Activated naive CD8-positive, alpha-beta T cell treated with anti-CD3 and anti-CD28 coated beads, Interleukin-2, amount 10 ng/mL, durations not matched to agents 7 days and 5 days (primary cell): ENCODE measurements at regions not wholly inside any gene's neighbourhood (a gene's known extent, or its start where the extent isn't known, plus 50 kb on each side); places are given as distances from the start of the nearest gene placed in this dataset.
A peak's percentile ranks its signal among the peaks of the same experiment; 100 is the strongest.

ENCODE experiments used
- ATAC-seq: fragments of 150-1000 bp; cut with Tn5 transposase; one replicate; pipeline ENCODE4 v1.10.0; 2021; ENCODE audit warnings: low read depth, moderate library complexity
- POLR2A ChIA-PET: fragments of 350-600 bp; sonication (Branson Sonifier 250); formaldehyde crosslinking; loops from one replicate; lab custom pipeline; 2021; ENCODE audit warnings: antibody characterized with exemption; lab: Charles Lee
- DNase-seq: peaks from one replicate; pipeline ENCODE4 v3.0.0; 2021
- H3K27ac Mint-ChIP-seq: one replicate; pipeline ENCODE4 v1.8.0; 2022; ENCODE audit warnings: mild to moderate bottlenecking, mixed read lengths
- H3K27me3 Mint-ChIP-seq: one replicate; pipeline ENCODE4 v1.8.0; 2022; ENCODE audit warnings: mild to moderate bottlenecking, moderate library complexity, mixed read lengths
- H3K36me3 Mint-ChIP-seq: one replicate; pipeline ENCODE4 v1.8.0; 2021; ENCODE audit warnings: mild to moderate bottlenecking, mixed read lengths
- H3K4me1 Mint-ChIP-seq: one replicate; pipeline ENCODE4 v1.8.0; 2021; ENCODE audit warnings: mixed read lengths
- H3K4me3 Mint-ChIP-seq: one replicate; pipeline ENCODE4 v1.8.0; 2022; ENCODE audit warnings: mild to moderate bottlenecking, moderate library complexity, mixed read lengths
- H3K9me3 Mint-ChIP-seq: one replicate; pipeline ENCODE4 v1.8.0; 2021; ENCODE audit warnings: mixed read lengths

- H3K36me3 Mint-ChIP-seq: peaks cover 11% of the 10 kb centered on the region
- POLR2A ChIA-PET: no interaction called here
These were observed 108.5 kb upstream of the TMEM168 start for GRCh38 chr7:112898432-112899290.

GRCh38 chr7:112897839-112898431 is 107.7 kb upstream of the TMEM168 start:
- H3K27me3 Mint-ChIP-seq: no peaks in the 10 kb centered on the region
- H3K4me1 Mint-ChIP-seq: peaks cover 1% of the 10 kb centered on the region
- POLR2A ChIA-PET: no interaction called here
- ATAC-seq (no peak), DNase-seq (no peak)
- H3K27ac Mint-ChIP-seq: no peak overlapping the region
- no peak overlapping the region for H3K4me3 Mint-ChIP-seq
- no peaks in the 10 kb centered on the region for H3K9me3 Mint-ChIP-seq
- H3K36me3 Mint-ChIP-seq: peaks cover 16% of the 10 kb centered on the region

More at GRCh38 chr7:112898432-112899290, 108.5 kb upstream of the TMEM168 start:
- Mint-ChIP-seq H3K27ac (no peak overlapping the region), H3K9me3 (no peaks in the 10 kb centered on the region), H3K27me3 (no peaks in the 10 kb centered on the region), H3K4me3 (no peak overlapping the region), H3K4me1 (peaks cover 1% of the 10 kb centered on the region)
- DNase-seq (no peak), ATAC-seq (peak; percentile 45)

GRCh38 chr7:112896026-112896601 is 105.9 kb upstream of the TMEM168 start:
- H3K9me3 Mint-ChIP-seq: no peaks in the 10 kb centered on the region
- no peak overlapping the region for H3K27ac Mint-ChIP-seq
- no peak overlapping the region for H3K4me3 Mint-ChIP-seq
- POLR2A ChIA-PET: no interaction called here
- H3K27me3 Mint-ChIP-seq: no peaks in the 10 kb centered on the region
- H3K36me3 Mint-ChIP-seq: peaks cover 16% of the 10 kb centered on the region
- ATAC-seq: no peak
- DNase-seq: no peak
- peaks cover 1% of the 10 kb centered on the region for H3K4me1 Mint-ChIP-seq

GRCh38 chr7:112892263-112892662 is 102.1 kb upstream of the TMEM168 start:
- no peaks in the 10 kb centered on the region for H3K4me1 Mint-ChIP-seq
- no peak overlapping the region for H3K4me3 Mint-ChIP-seq
- DNase-seq (no peak), ATAC-seq (no peak)
- no peak overlapping the region for H3K27ac Mint-ChIP-seq
- H3K9me3 Mint-ChIP-seq: no peaks in the 10 kb centered on the region
- H3K27me3 Mint-ChIP-seq: no peaks in the 10 kb centered on the region
- H3K36me3 Mint-ChIP-seq: peaks cover 28% of the 10 kb centered on the region
- POLR2A ChIA-PET: no interaction called here

DNA sequence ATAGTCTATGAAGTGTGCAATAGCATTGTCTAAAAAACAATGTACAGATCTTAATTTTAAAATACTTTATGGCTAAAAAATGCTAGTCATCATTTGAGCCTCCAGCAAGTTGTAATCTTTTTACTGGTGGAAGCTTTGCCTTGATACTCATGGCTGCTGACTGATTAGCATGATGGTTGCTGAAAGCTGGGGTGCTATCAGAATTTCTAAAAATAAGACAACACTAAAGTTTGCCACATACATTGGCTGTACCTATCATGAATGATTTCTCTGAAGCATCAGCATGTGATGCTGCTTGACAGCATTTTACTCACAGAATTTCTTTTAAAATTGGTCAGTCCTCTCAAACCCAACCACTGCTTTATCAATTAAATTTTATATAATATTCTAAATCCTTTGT is 101.5 kb upstream of the TMEM168 start:
- peaks cover 29% of the 10 kb centered on the region for H3K36me3 Mint-ChIP-seq
- H3K4me1 Mint-ChIP-seq: no peaks in the 10 kb centered on the region
- no peaks in the 10 kb centered on the region for H3K27me3 Mint-ChIP-seq

DNA sequence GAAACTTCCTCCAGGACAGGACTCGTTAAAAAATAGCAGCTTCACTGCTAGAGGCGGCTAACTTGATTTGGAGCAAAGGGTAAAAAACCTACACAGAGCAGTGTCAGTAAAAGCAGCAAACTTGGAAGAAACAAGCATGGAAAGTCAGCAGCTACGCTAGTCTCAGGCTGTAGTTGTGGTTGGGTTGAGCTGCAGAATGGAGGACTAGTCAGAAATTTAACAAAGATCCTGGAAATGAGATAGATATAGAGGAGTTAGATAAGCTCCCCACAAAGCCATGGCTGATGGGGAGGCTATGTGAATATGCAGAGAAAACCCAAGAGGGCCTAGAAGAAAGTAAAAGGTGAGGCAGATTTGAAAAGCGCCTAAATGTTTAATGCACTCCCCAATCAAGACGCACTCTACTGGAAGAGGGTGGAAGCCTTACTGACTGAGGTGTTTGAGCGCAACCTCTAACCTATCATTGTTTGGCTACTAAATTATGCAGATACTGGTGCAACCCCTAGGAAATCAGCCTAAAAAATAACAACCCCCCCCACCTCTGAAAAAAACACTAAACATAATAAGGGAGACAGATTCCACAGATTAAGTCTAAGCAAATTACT is 99.7 kb upstream of the TMEM168 start:
- ATAC-seq (no peak), DNase-seq (no peak)
- Mint-ChIP-seq H3K4me3 (no peak overlapping the region), H3K4me1 (no peaks in the 10 kb centered on the region), H3K27me3 (no peaks in the 10 kb centered on the region), H3K27ac (no peak overlapping the region), H3K9me3 (peaks cover 2% of the 10 kb centered on the region), H3K36me3 (peaks cover 36% of the 10 kb centered on the region)
- POLR2A ChIA-PET: no interaction called here

More for the DNA sequence above, 101.5 kb upstream of the TMEM168 start:
- DNase-seq (no peak), ATAC-seq (no peak)
- H3K9me3 Mint-ChIP-seq: no peaks in the 10 kb centered on the region
- H3K4me3 Mint-ChIP-seq: no peak overlapping the region
- H3K27ac Mint-ChIP-seq: no peak overlapping the region
- POLR2A ChIA-PET: no interaction called here

DNA sequence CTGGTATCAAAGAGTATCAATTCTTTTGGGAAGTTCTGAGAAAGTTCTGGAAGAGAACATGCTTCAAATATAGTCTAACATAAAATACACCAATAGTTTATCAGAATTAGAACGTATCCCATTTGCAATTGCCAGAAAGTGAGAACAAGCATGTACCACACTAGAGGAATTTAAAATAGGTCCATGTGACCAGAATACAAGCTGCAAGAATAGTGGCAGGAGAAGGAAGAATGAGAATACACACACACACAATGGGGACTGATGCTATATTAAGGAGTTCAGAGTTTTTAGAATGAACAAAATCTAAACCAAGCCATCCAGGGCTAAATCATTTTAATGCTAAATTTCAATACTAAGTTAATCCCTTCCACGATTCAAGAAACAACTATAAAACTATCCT is 99.1 kb upstream of the TMEM168 start:
- Mint-ChIP-seq H3K9me3 (peaks cover 2% of the 10 kb centered on the region), H3K4me3 (no peak overlapping the region), H3K4me1 (no peaks in the 10 kb centered on the region), H3K27me3 (no peaks in the 10 kb centered on the region), H3K36me3 (peaks cover 34% of the 10 kb centered on the region), H3K27ac (no peak overlapping the region)
- POLR2A ChIA-PET: no interaction called here
- no peak for ATAC-seq
- DNase-seq: no peak

DNA sequence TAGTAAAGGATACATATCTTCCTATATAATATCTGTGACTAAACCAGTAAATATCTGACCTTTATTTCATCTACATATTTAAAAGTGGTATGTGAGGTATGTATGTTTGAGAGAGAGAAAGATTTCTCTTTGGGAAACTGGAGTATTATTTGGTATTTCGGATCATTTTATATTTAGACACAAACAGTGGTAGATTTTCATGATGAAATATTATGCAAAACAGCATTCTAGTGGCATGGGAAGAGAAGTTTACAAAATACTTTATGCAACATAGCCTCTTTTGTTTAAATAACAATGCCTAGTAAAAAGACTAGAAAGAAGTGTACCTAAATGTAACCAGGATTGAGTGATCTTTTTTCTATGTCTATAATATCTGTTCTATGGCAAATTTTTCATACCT is 98.6 kb upstream of the TMEM168 start:
- Mint-ChIP-seq H3K9me3 (peaks cover 4% of the 10 kb centered on the region), H3K27me3 (no peaks in the 10 kb centered on the region), H3K4me1 (no peaks in the 10 kb centered on the region), H3K27ac (no peak overlapping the region), H3K36me3 (peaks cover 35% of the 10 kb centered on the region), H3K4me3 (no peak overlapping the region)
- ATAC-seq (no peak), DNase-seq (no peak)
- POLR2A ChIA-PET: no interaction called here

DNA sequence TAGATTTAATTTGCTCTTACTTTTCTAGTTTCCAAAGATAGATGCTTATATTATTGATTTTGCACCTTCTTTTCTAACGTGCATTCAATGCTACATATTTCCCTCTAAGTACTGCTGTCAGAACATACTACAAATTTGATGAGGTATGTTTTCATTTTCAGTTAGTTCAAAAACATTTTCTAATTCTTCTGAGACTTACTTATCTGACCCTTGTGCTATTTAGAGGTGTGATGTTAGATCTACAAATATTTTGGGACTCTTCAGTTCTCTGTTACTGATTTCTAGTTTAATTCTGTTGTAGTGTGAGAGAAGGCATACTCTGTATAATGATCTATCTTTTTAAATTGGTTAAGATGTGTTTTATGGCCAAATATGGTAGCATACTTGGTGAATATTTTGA is 97.8 kb upstream of the TMEM168 start:
- no peak for ATAC-seq
- H3K9me3 Mint-ChIP-seq: peaks cover 6% of the 10 kb centered on the region
- POLR2A ChIA-PET: no interaction called here

GRCh38 chr7:112887337-112887736 is 97.1 kb upstream of the TMEM168 start:
- peaks cover 6% of the 10 kb centered on the region for H3K9me3 Mint-ChIP-seq
- H3K4me1 Mint-ChIP-seq: no peaks in the 10 kb centered on the region
- DNase-seq: no peak

More for the DNA sequence above, 97.8 kb upstream of the TMEM168 start:
- Mint-ChIP-seq H3K4me1 (no peaks in the 10 kb centered on the region), H3K36me3 (peaks cover 36% of the 10 kb centered on the region), H3K4me3 (no peak overlapping the region), H3K27me3 (no peaks in the 10 kb centered on the region), H3K27ac (no peak overlapping the region)
- DNase-seq: no peak

GRCh38 chr7:112886208-112886607 is 96.0 kb upstream of the TMEM168 start:
- Mint-ChIP-seq H3K9me3 (peaks cover 6% of the 10 kb centered on the region), H3K4me1 (no peaks in the 10 kb centered on the region), H3K4me3 (no peak overlapping the region), H3K27me3 (no peaks in the 10 kb centered on the region), H3K36me3 (peaks cover 32% of the 10 kb centered on the region), H3K27ac (no peak overlapping the region)
- DNase-seq (no peak), ATAC-seq (no peak)
- POLR2A ChIA-PET: no interaction called here

More at GRCh38 chr7:112887337-112887736, 97.1 kb upstream of the TMEM168 start:
- no peak overlapping the region for H3K27ac Mint-ChIP-seq
- H3K4me3 Mint-ChIP-seq: no peak overlapping the region
- no peaks in the 10 kb centered on the region for H3K27me3 Mint-ChIP-seq
- no peak for ATAC-seq
- POLR2A ChIA-PET: no interaction called here
- H3K36me3 Mint-ChIP-seq: peaks cover 35% of the 10 kb centered on the region

DNA sequence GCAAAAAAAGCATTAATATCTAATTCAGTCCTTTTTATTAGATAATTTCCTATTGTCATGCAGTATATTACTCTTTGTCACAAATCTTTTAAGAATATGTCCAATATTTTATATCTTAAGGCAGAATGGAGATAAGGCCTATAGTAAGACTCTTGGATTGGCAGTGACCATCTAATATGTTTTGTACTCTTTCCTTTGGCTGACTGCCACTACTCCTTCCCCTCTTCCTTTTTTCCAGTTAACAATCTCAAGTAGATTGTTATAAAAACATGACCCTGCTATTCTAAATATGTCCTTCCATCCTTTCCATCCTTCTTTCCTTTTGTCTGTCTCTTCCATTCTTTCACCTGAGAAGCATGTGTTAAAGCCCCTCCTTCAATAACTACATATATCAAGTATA is 92.8 kb upstream of the TMEM168 start:
- H3K4me1 Mint-ChIP-seq: no peaks in the 10 kb centered on the region
- no peak for DNase-seq
- no peaks in the 10 kb centered on the region for H3K27me3 Mint-ChIP-seq
- H3K27ac Mint-ChIP-seq: no peak overlapping the region
- POLR2A ChIA-PET: no interaction called here
- ATAC-seq: no peak
- peaks cover 6% of the 10 kb centered on the region for H3K9me3 Mint-ChIP-seq
- peaks cover 28% of the 10 kb centered on the region for H3K36me3 Mint-ChIP-seq
- no peak overlapping the region for H3K4me3 Mint-ChIP-seq

DNA sequence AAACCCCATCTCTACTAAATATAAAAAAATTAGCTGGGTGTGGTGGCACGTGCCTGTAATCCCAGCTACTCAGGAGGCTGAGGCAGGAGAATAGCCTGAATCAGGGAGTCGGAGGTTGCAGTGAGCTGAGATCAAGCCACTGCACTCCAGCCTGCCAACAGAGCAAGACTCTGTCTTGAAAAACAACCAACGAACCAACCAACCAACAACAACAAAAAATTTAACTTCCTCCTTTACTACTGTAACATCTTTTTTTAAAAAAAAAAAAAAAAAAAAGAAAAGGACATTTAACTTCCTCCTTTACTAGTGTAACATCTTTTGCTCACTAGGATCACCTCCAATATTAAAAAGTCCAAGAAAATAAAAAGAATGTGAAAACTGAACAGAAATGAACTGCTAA is 92.3 kb upstream of the TMEM168 start:
- DNase-seq (no peak), ATAC-seq (no peak)
- Mint-ChIP-seq H3K4me1 (no peaks in the 10 kb centered on the region), H3K4me3 (no peak overlapping the region), H3K9me3 (peaks cover 6% of the 10 kb centered on the region), H3K36me3 (peaks cover 29% of the 10 kb centered on the region), H3K27ac (no peak overlapping the region), H3K27me3 (no peaks in the 10 kb centered on the region)
- POLR2A ChIA-PET: no interaction called here
